ENCODE measurements at regions not wholly inside any gene's neighbourhood (a gene's known extent, or its start where the extent isn't known, plus 50 kb on each side); places are given as distances from the start of the nearest gene placed in this dataset.
"Not testable (repeated sequence)": the region's sequence is repeated elsewhere in the genome, so short reads cannot be mapped to it uniquely, and the experiment has no call there.

- DNase-seq (ENCODE audit: low spot score), result no peak
Measured at GRCh38 chr3:38966811-38967692, 84.7 kb downstream of the SCN11A start.

- no peak for DNase-seq (ENCODE audit: low spot score)
Measured at GRCh38 chr3:38964646-38965045, 87.1 kb downstream of the SCN11A start.

GRCh38 chr3:38964204-38964603, 87.5 kb downstream of the SCN11A start:
- DNase-seq (ENCODE audit: low spot score), result no peak

GRCh38 chr3:38960953-38961622, 90.7 kb downstream of the SCN11A start:
- peak; percentile 46 for DNase-seq (ENCODE audit: low spot score)

- no peak for DNase-seq (ENCODE audit: low spot score)
Measured at GRCh38 chr3:38960042-38960622, 91.6 kb downstream of the SCN11A start.

GRCh38 chr3:38958026-38958720, 93.6 kb downstream of the SCN11A start:
- DNase-seq (ENCODE audit: low spot score), result no peak

- no peak for DNase-seq (ENCODE audit: low spot score)
Measured at GRCh38 chr3:38957296-38957695, 94.4 kb downstream of the SCN11A start.

GRCh38 chr3:38952721-38953120, 99.0 kb downstream of the SCN11A start:
- DNase-seq (ENCODE audit: low spot score), result no peak

GRCh38 chr3:38951167-38951566, 100.6 kb downstream of the SCN11A start:
- not testable (repeated sequence) for DNase-seq (ENCODE audit: low spot score)

- DNase-seq (ENCODE audit: low spot score), result no peak
Measured at GRCh38 chr3:38950581-38950980, 101.2 kb downstream of the SCN11A start.

GRCh38 chr3:38949994-38950393, 101.8 kb downstream of the SCN11A start:
- DNase-seq (ENCODE audit: low spot score), result no peak

- no peak for DNase-seq (ENCODE audit: low spot score)
Measured at GRCh38 chr3:38940394-38940793, 111.3 kb downstream of the SCN11A start.

- no peak for DNase-seq (ENCODE audit: low spot score)
Measured at GRCh38 chr3:38925351-38925750, 109.3 kb upstream of the SCN10A start.

- DNase-seq (ENCODE audit: low spot score), result no peak
Measured at GRCh38 chr3:38916706-38917105, 100.7 kb upstream of the SCN10A start.

GRCh38 chr3:38907426-38907825, 91.4 kb upstream of the SCN10A start:
- DNase-seq (ENCODE audit: low spot score), result no peak

GRCh38 chr3:38890426-38890825, 74.4 kb upstream of the SCN10A start:
- no peak for DNase-seq (ENCODE audit: low spot score)

GRCh38 chr3:38878646-38879045, 62.6 kb upstream of the SCN10A start:
- DNase-seq (ENCODE audit: low spot score), result no peak

Data from globus pallidus (tissue), 1 donor.